Mammary epithelial cell (primary cell): ENCODE measurements at regions not wholly inside any gene's neighbourhood (a gene's known extent, or its start where the extent isn't known, plus 50 kb on each side); places are given as distances from the start of the nearest gene placed in this dataset.

Source experiments
- EZH2 ChIP-seq: IDR thresholded peaks from 2 replicates; pipeline ENCODE4 v1.6.1; 2012; ENCODE audit warnings: low read length, inconsistent platforms, borderline replicate concordance
- TF ChIP-seq, protein P1 (sequence below), 2 donors: IDR thresholded peaks in 1 of 2; conservative IDR thresholded peaks in 1 of 2; 2 replicates each; pipeline ENCODE4 v1.5.1; 2011 to 2012; ENCODE audit warnings: inconsistent platforms in 2 of 2, low read length in 2 of 2, mild to moderate bottlenecking in 2 of 2, control low read depth in 1 of 2, low read depth in 1 of 2; ENCODE audit not compliant: insufficient read depth in 1 of 2; ENCODE audit errors: extremely low read depth in 1 of 2

DNA sequence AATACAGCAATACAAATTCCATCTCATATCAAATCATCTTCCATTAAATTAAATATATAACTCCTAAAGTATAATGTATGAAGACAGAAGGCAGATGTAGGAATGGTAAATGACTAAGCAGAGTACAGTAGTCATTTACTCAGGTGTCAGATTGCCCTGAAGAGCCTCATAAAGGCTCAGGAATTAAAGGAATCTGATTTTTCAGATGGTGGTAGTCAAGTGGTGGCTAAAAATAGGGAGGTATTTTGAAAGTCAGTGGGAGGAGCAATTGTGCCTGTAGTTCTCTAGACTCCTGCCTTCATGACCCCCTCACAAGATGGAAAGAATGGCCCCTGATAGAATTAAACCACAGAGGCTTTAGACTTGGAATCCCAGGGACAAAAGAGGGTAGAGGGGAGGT, 142.7 kb upstream of the SYNPR start:
- no peak for TF ChIP-seq EZH2
- TF ChIP-seq, protein P1, sequence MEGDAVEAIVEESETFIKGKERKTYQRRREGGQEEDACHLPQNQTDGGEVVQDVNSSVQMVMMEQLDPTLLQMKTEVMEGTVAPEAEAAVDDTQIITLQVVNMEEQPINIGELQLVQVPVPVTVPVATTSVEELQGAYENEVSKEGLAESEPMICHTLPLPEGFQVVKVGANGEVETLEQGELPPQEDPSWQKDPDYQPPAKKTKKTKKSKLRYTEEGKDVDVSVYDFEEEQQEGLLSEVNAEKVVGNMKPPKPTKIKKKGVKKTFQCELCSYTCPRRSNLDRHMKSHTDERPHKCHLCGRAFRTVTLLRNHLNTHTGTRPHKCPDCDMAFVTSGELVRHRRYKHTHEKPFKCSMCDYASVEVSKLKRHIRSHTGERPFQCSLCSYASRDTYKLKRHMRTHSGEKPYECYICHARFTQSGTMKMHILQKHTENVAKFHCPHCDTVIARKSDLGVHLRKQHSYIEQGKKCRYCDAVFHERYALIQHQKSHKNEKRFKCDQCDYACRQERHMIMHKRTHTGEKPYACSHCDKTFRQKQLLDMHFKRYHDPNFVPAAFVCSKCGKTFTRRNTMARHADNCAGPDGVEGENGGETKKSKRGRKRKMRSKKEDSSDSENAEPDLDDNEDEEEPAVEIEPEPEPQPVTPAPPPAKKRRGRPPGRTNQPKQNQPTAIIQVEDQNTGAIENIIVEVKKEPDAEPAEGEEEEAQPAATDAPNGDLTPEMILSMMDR (conservative IDR thresholded peaks at IDR 0.05 in 1 of 2, IDR thresholded peaks at IDR 0.05 in 1 of 2; ENCODE audit: extremely low read depth in 1 of 2, insufficient read depth in 1 of 2, low read depth in 1 of 2, low read length in 2 of 2), result no peak
